HG02798 (cell line): ENCODE measurements at regions not wholly inside any gene's neighbourhood (a gene's known extent, or its start where the extent isn't known, plus 50 kb on each side); places are given as distances from the start of the nearest gene placed in this dataset.
"Not testable (repeated sequence)": the region's sequence is repeated elsewhere in the genome, so short reads cannot be mapped to it uniquely, and the experiment has no call there.

Source experiments
- ATAC-seq: cut with Tn5 transposase; IDR thresholded peaks from one replicate; pipeline ENCODE4 v1.9.1; 2021; ENCODE audit warnings: mild to moderate bottlenecking; ENCODE audit not compliant: unreplicated experiment, poor library complexity

DNA sequence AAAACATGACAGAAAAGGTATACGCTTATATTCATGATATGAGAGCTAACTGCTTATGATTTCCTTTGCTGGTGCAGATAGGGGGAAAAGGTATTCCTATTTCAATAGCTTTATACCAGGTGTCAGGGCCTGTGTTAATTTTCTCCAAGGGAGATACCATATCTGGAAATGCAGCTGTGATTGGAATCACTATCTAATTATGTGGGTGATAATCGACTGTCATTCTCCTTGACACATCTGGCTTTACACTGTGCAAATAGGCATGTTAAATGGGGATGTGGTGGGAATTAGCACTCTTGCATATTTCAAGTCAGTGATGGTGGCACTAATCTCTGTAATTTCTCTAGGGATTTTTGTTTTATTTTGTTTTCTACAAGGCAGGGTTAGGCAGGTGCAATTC lies 611.1 kb downstream of the CDH9 start:
- ATAC-seq: no peak

GRCh38 chr5:26419987-26420386 lies 618.4 kb downstream of the CDH9 start:
- ATAC-seq: no peak

- no peak for ATAC-seq
Measured at GRCh38 chr5:26416911-26417310, 621.5 kb downstream of the CDH9 start.

GRCh38 chr5:26415987-26416779 lies 622.2 kb downstream of the CDH9 start:
- ATAC-seq: no peak

DNA sequence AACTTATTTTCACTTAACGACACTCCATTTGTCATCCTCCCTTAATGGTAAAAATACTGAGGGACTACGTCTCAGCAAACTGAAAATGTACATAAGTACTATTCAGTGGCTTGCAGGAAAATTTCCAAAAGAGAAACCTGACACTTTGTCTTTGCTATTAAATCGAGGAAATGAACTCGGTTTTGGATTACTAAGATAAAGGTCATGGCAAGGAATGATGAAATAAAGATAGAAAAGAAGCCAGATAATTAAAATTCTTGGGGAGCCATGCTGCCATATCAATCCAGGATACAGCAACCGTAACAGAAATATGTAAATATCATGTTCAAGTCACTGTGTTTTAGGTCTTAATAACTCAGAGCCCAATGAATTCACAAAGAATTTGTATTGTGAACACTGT lies 647.8 kb downstream of the CDH9 start:
- no peak for ATAC-seq

- ATAC-seq: no peak
Measured at GRCh38 chr5:26388976-26389375, 649.4 kb downstream of the CDH9 start.

DNA sequence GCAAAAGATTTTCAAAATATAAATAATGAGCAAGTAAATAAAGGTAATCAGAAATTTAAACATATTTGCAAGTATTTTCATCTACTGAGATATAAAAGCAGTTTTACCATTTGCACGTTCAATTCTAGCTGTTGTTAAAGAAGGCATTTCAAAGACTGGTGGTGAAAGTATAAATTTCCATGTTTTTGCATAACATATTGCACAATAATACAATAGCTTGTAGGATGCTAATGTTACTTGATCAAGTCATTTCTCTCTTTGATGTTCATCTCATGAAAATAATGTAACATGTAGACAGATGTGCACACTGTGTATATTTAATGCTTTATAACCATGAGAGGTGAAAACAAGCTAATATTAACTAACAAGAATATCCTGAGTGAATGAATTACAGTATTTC lies 651.9 kb downstream of the CDH9 start:
- no peak for ATAC-seq

- not testable (repeated sequence) for ATAC-seq
Measured at GRCh38 chr5:26364624-26365023, 673.8 kb downstream of the CDH9 start.

DNA sequence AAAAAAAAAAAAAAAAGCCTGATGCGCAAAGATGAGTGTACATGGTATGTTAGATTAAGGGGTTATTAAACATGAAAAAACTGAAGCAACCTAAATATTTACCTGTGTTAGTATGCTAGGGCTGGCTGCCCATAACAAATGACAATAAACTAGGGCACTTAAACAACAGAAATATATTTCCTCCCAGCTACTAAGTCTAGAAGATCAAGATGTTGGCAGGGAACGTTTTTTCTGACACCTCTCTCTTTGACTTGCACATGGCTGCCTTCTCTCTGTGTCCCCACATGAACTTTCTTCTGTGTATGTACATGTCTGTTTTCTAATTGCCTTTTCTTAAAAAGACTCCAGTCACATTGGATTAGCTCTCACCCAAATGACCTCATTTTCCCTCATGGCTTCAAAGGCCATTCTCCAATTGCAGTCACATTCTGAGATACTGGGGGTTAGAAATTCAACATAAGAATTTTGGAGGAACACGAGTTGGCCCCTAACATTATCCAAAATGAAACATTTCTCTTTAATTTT lies 694.5 kb downstream of the CDH9 start:
- ATAC-seq: no peak

DNA sequence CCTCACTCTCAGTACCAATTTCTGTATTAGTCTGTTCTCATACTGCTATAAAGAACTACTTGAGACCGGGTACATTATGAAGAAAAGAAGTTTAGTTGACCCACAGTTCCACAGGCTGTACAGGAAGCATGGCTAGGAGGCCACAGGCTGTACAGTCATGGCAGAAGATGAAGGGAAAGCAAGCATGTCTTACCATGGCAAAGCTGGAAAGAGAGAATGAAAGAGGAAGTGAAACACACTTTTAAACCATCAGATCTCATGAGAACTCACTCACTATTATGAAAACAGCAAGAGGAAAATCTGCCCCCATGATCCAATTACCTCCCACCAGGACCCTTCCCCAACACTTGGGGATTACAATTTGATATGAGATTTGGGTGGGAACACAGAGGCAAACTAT lies 698.8 kb downstream of the CDH9 start:
- ATAC-seq: no peak

DNA sequence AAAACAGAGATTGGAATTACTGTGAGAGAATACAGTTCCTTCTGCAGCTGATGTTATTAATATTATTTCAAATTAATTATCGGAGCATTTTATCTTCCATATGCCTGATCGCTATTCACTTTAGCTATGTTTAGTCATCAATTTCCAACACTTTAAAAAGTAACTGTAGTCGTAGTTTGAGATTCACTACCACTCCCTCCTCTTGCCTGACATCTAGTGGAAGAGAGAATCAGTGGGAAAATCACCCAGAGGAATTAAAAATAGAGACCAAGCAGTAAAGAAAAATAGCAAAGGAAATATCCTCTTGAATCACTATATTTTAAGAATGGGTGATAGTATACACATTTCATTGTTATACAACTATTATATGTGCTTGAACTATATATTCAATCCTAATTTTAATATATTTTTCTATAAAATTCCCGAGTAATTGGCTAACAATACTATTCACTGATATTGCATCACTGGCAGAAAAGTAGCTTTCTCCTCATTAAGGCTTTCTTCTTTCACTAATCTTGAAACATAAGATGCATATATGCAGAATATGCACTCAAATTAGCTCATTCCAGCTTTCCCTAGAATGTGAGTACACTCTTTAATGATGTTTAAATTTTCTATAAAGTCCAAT lies 708.7 kb downstream of the CDH9 start:
- ATAC-seq: no peak

GRCh38 chr5:26326153-26326759 lies 712.1 kb downstream of the CDH9 start:
- no peak for ATAC-seq

DNA sequence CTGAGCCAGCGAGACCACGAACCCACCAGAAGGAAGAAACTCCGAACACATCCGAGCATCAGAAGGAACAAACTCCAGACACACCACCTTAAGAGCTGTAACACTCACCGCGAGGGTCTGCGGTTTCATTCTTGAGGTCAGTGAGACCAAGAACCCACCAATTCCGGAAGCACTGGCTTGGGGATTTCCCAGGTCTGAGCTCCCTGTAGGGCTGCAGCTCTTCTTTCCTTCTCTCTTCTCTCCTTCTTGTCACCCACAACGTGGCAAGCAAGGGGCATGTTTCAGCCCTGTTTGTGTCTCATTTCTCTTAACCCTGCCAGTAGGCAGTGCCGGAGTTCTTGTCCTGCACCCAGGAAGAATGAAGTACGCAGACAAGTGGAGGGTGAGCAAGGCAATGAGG lies 713.0 kb downstream of the CDH9 start:
- not testable (repeated sequence) for ATAC-seq

GRCh38 chr5:26324273-26324895 lies 714.0 kb downstream of the CDH9 start:
- ATAC-seq: not testable (repeated sequence)

- ATAC-seq: no peak
Measured at GRCh38 chr5:26323794-26324193, 714.6 kb downstream of the CDH9 start.

GRCh38 chr5:26321278-26321677 lies 717.1 kb downstream of the CDH9 start:
- no peak for ATAC-seq

DNA sequence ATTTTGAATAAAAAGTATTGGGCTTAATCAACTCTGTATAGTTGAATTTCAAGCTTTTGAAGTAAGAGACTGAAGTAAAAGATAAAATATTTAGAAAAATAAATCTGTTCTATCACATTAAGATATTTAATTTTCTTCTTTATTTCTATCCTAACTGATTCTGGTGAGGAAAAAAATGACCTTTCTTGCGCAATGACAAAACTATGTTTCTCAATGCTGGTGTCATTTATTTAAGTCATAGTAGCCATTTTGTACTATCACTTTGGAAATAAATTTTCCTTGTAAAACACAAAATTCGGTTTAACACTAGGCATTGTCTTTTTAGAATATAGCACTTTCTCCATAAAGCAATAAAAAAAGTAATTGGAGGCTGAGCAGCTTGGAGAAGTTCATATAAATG lies 728.0 kb downstream of the CDH9 start:
- no peak for ATAC-seq

GRCh38 chr5:26295541-26295940 lies 742.8 kb downstream of the CDH9 start:
- no peak for ATAC-seq

GRCh38 chr5:26282190-26282589 lies 756.2 kb downstream of the CDH9 start:
- ATAC-seq: no peak

- ATAC-seq: no peak
Measured at GRCh38 chr5:26278078-26278477, 760.3 kb downstream of the CDH9 start.

GRCh38 chr5:26259081-26259480 lies 779.3 kb downstream of the CDH9 start:
- no peak for ATAC-seq
